Activated CD8-positive, alpha-beta T cell treated with anti-CD3 and anti-CD28 coated beads, Interleukin-2, amount 10 ng/mL, durations not matched to agents 7 days and 5 days (primary cell): ENCODE measurements at regions not wholly inside any gene's neighbourhood (a gene's known extent, or its start where the extent isn't known, plus 50 kb on each side); places are given as distances from the start of the nearest gene placed in this dataset.

Source experiments
- ATAC-seq: fragments of 150-1000 bp; cut with Tn5 transposase; one replicate; pipeline ENCODE4 v1.10.0; 2021; ENCODE audit warnings: moderate library complexity
- CTCF ChIA-PET: fragments of 350-600 bp; sonication (Branson Sonifier 250); formaldehyde crosslinking; loops from one replicate; lab custom pipeline; 2021; ENCODE audit warnings: antibody characterized with exemption; lab: Charles Lee
- POLR2A ChIA-PET: fragments of 350-600 bp; sonication (Branson Sonifier 250); formaldehyde crosslinking; loops from one replicate; lab custom pipeline; 2021; ENCODE audit warnings: antibody characterized with exemption; lab: Charles Lee
- DNase-seq: peaks from one replicate; pipeline ENCODE4 v3.0.0-alpha.2; 2020
- H3K27ac Mint-ChIP-seq: one replicate; pipeline ENCODE4 v1.8.0; 2021; ENCODE audit warnings: mild to moderate bottlenecking, mixed read lengths
- H3K27me3 Mint-ChIP-seq: one replicate; pipeline ENCODE4 v1.8.0; 2021; ENCODE audit warnings: low read depth, mixed read lengths
- H3K36me3 Mint-ChIP-seq: one replicate; pipeline ENCODE4 v1.8.0; 2021; ENCODE audit warnings: low read depth, mixed read lengths
- H3K4me1 Mint-ChIP-seq: one replicate; pipeline ENCODE4 v1.8.0; 2021; ENCODE audit warnings: low read depth, mixed read lengths
- H3K4me3 Mint-ChIP-seq: one replicate; pipeline ENCODE4 v1.8.0; 2021; ENCODE audit warnings: mild to moderate bottlenecking, mixed read lengths
- H3K9me3 Mint-ChIP-seq: one replicate; pipeline ENCODE4 v1.8.0; 2022; ENCODE audit warnings: mixed read lengths; ENCODE audit not compliant: insufficient read depth

DNA sequence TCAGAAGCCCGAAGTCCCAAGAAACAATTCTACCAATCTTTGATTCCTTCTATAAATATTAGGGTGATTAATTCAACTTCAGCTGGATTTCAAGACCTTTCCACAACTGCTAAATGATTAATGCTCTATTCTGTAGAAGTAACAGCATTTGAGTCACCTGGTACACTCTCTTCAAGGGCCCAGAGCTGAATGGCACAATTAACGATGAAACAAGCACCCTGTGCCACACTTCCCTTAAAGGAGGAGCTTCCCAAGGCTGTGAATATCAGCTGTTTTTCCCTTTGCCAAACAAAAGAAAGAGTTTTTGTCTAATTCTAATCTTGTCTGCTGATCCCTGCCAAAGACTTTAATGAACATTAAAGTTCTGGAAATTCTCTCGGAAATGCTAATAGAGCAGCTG is 56.0 kb downstream of the BOD1L2 start:
- no peak overlapping the region for H3K27ac Mint-ChIP-seq
- ChIA-PET CTCF (no interaction called here), POLR2A (no interaction called here)
- ATAC-seq (no peak), DNase-seq (no peak)
- H3K4me1 Mint-ChIP-seq, result peaks cover under 1% of the 10 kb centered on the region
- no peaks in the 10 kb centered on the region for H3K36me3 Mint-ChIP-seq
- peaks cover 6% of the 10 kb centered on the region for H3K27me3 Mint-ChIP-seq
- no peak overlapping the region for H3K4me3 Mint-ChIP-seq
- no peaks in the 10 kb centered on the region for H3K9me3 Mint-ChIP-seq

DNA sequence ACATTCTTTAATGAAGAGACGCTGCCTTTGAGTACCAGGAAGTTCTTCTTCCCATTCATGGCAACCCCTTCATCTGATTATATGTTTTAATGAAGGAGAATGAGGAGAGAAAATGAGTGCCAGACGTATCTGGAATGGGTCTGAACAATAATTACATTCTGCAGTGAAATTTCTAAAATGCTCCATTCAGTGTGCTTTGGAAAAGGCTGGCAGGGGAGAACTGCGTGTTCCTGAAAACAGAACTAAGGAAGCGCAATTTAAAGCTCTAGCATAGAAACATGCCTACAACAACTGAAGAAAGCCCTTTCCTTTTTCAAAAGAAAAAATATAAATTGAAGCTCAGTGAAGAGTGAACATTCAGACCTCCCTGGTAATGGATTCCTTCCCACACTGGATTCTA is 58.8 kb downstream of the BOD1L2 start:
- Mint-ChIP-seq H3K4me3 (no peak overlapping the region), H3K36me3 (no peaks in the 10 kb centered on the region), H3K27ac (no peak overlapping the region), H3K27me3 (peaks cover 8% of the 10 kb centered on the region), H3K4me1 (peaks cover 16% of the 10 kb centered on the region), H3K9me3 (no peaks in the 10 kb centered on the region)
- no peak for ATAC-seq
- ChIA-PET POLR2A (no interaction called here), CTCF (no interaction called here)
- DNase-seq, result no peak

DNA sequence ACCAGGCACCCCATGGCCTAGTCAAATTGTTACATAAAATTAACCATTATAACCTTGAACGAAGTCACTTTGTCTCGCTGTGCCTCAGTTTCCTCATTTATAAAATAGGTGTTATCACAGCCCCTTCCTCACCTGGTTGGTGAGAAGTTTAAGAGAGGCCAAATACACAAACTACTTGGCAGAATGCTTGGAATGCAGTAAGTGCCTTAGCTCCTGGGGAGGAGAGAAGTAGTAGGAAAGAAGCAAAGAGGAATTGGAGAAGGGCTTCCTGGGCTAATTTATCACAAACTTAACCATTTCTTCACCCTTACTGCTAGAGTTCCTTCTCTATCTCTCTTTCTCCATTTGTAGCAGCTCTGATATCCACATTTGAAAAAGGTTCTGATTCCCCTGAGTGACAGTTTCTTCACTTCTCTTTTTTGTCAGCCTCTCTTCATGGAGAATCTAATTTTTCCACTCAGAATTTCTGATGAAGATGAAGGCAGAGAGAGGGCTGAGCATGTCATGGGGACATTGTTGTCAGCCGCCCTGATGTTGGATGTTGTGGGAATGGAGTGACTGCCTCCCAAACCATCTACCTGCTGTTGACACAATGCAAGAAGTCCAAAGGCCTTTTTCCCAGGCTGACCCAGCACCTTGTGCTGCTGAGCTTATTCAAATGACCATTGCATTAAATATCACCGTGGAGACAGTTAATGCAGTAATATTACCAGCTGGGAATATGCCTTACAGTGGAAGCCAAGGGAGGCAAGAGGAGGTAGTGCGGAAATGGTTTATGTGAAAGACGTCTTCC is 60.4 kb downstream of the BOD1L2 start:
- CTCF ChIA-PET, result no interaction called here

DNA sequence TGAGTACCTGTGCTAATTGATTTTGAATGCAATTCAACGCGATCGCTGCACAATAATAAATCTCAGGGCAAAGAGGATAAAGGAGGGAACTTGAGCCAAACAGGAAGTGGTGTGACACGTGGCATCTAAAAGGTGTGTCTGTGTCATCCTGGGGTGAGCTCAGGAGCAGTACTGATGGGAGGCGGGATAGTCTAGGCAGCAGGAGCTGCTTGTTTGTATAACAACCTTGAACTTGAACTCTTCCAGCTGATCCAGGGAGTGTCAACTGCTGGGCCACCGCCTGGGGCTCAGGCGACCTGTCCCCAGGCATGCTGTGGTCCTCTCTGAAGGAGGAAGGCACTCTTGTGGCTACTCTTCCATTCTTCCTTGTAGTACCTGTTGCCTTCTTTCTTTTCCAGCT is 61.2 kb downstream of the BOD1L2 start:
- Mint-ChIP-seq H3K9me3 (no peaks in the 10 kb centered on the region), H3K27ac (no peak overlapping the region), H3K36me3 (no peaks in the 10 kb centered on the region), H3K4me3 (no peak overlapping the region), H3K27me3 (peaks cover 18% of the 10 kb centered on the region), H3K4me1 (peaks cover 16% of the 10 kb centered on the region)
- no peak for DNase-seq
- POLR2A ChIA-PET, result no interaction called here
- ATAC-seq, result no peak
- CTCF ChIA-PET, result no interaction called here

More for the DNA sequence above, 60.4 kb downstream of the BOD1L2 start:
- ATAC-seq (no peak), DNase-seq (no peak)
- H3K4me1 Mint-ChIP-seq, result peaks cover 16% of the 10 kb centered on the region
- no peaks in the 10 kb centered on the region for H3K9me3 Mint-ChIP-seq
- no peaks in the 10 kb centered on the region for H3K36me3 Mint-ChIP-seq
- H3K27me3 Mint-ChIP-seq, result peaks cover 17% of the 10 kb centered on the region
- no peak overlapping the region for H3K4me3 Mint-ChIP-seq
- H3K27ac Mint-ChIP-seq, result no peak overlapping the region
- POLR2A ChIA-PET, result no interaction called here

DNA sequence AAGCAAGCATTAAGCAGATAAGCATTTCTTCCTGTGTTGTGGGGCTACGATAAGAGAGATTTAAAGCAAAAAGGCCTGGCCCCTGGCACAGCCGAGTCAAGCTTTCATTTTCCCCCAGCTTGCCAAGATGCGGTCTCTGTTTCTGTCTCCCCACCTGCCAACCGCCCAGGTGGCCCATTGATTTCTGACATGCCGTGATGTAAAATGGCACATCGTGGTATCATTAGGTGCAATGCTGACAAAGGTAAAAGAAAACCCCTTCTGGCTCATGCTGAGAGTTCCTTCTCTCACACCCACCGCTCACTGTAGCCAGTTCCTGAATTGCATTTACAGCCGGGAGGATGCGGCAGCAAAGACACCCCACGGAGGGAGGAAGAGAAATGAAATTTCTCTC is 62.8 kb downstream of the BOD1L2 start:
- Mint-ChIP-seq H3K27ac (no peak overlapping the region), H3K36me3 (no peaks in the 10 kb centered on the region), H3K27me3 (peaks cover 18% of the 10 kb centered on the region), H3K9me3 (no peaks in the 10 kb centered on the region), H3K4me1 (peaks cover 16% of the 10 kb centered on the region), H3K4me3 (peak overlapping the region; percentile 55)
- ChIA-PET POLR2A (interaction anchor here (0.8 kb wide), 1 partner anchor 11 kb away, joined by 4 read pairs; no protein-coding TSS in a partner anchor), CTCF (no interaction called here)
- peak; percentile 33 for ATAC-seq
- DNase-seq, result no peak

DNA sequence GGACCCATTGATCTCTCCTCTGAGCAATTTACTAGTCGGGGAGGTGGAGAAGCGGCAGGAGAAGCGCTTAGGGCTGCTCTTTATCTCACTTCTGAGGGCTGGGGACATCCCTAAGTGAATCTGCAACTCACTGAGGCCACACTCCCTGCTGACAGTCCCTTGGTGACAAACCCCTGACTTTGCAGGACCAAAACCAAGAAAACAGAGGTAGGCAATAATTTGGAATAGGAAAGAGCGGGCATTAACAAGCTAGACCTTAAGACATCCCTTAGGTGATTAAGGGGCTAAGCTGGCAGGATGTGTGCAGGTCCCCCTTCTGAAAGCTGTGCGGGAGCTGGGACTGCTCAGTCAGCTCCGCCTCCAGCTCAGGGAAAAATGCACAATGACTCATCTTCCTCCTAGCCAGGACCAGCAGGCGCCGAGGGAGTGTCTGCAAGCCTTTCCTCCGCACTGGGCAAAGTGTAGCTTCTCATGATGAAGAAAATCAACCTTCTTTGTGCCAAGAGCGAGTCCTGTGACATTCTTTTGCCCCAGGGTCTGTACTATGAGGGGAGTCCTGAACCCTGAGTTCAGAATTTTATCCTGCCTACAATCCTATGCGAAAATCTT is 63.3 kb downstream of the BOD1L2 start:
- Mint-ChIP-seq H3K4me1 (peaks cover 16% of the 10 kb centered on the region), H3K27ac (no peak overlapping the region), H3K27me3 (peaks cover 21% of the 10 kb centered on the region), H3K9me3 (no peaks in the 10 kb centered on the region), H3K4me3 (peak overlapping the region; percentile 55), H3K36me3 (no peaks in the 10 kb centered on the region)
- ATAC-seq (peak; percentile 39), DNase-seq (no peak)
- ChIA-PET CTCF (no interaction called here), POLR2A (interaction anchor here (0.8 kb wide), 1 partner anchor 11 kb away, joined by 4 read pairs; no protein-coding TSS in a partner anchor)

DNA sequence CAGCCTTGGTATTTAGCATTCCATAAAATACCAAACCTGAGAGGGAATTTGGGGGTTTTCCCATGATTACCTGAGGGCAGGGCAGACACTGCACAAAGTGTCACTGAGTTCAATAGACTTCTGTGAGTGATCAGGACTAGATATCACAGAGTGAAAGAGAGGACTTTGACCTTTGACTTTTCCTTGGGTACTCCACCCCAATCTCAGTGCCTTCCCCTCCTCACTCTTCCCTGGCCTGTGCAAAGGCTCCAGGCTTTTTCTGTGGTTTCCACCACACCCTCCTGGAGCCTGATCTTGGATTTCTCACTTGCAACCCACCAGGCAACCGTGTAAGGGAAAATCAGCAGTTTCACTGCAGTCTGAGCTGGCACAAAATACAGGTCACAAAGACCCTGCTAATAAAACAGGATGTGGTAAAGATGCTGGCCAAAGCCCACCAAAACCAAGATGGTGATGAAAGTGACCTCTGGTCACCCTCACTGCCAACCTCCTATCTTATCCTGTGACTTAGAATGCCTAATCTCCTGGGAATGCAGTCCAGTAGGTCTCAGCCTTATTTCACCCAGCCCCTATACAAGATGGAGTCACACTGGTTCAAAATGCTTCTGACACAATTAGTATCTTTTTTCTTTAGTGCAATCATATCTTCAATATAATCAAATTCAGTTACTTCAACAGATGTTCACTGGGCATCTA is 64.0 kb downstream of the BOD1L2 start:
- no peak for DNase-seq
- peaks cover 21% of the 10 kb centered on the region for H3K27me3 Mint-ChIP-seq
- no peak overlapping the region for H3K27ac Mint-ChIP-seq
- ChIA-PET POLR2A (interaction anchor here (0.8 kb wide), 1 partner anchor 10 kb away, joined by 4 read pairs; no protein-coding TSS in a partner anchor), CTCF (no interaction called here)
- no peak for ATAC-seq
- H3K4me1 Mint-ChIP-seq, result peaks cover 16% of the 10 kb centered on the region
- no peaks in the 10 kb centered on the region for H3K36me3 Mint-ChIP-seq
- H3K4me3 Mint-ChIP-seq, result no peak overlapping the region
- H3K9me3 Mint-ChIP-seq, result no peaks in the 10 kb centered on the region

DNA sequence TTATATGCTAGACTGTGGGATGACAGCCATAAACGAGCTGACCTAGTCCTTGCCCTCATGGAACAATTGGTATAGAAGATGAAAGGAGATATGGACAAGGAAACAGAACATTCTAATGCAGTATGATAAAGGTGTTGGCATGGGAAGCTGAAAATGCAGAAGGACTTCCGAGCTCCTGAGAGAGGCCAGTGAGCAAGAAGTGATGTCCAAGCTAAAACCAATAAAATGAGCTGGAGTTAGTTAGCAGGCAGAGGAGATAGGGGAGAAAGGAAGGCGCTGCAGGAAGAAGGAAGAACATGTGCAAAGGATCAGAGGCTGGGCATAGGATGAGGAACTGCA is 64.5 kb downstream of the BOD1L2 start:
- ATAC-seq (no peak), DNase-seq (no peak)
- Mint-ChIP-seq H3K9me3 (no peaks in the 10 kb centered on the region), H3K27me3 (peaks cover 21% of the 10 kb centered on the region), H3K4me1 (peaks cover 16% of the 10 kb centered on the region), H3K4me3 (no peak overlapping the region), H3K36me3 (no peaks in the 10 kb centered on the region), H3K27ac (no peak overlapping the region)
- ChIA-PET POLR2A (no interaction called here), CTCF (no interaction called here)

DNA sequence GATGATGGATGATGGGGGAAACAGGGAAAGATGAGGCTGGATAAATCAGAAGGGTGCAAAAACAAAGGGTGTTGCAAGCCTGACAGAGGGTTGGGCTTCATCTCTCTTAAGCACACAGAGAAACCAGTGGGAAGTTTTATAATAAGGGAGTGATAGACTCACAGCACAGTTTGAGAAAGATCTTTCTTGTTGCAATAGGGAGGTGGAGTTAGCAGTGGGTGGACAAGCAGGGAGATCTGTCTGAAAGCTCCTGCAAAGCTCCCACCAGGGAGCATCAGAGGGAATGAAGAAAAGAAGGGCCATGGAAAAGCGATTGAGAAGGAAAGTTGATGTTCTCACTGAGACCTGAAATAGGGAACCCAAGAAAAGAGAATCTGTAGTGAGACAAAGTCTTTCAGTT is 64.9 kb downstream of the BOD1L2 start:
- no peaks in the 10 kb centered on the region for H3K9me3 Mint-ChIP-seq
- ChIA-PET POLR2A (no interaction called here), CTCF (no interaction called here)
- H3K4me1 Mint-ChIP-seq, result peaks cover 16% of the 10 kb centered on the region
- H3K27ac Mint-ChIP-seq, result no peak overlapping the region
- H3K36me3 Mint-ChIP-seq, result no peaks in the 10 kb centered on the region
- H3K4me3 Mint-ChIP-seq, result no peak overlapping the region
- peaks cover 21% of the 10 kb centered on the region for H3K27me3 Mint-ChIP-seq
- ATAC-seq (no peak), DNase-seq (no peak)

DNA sequence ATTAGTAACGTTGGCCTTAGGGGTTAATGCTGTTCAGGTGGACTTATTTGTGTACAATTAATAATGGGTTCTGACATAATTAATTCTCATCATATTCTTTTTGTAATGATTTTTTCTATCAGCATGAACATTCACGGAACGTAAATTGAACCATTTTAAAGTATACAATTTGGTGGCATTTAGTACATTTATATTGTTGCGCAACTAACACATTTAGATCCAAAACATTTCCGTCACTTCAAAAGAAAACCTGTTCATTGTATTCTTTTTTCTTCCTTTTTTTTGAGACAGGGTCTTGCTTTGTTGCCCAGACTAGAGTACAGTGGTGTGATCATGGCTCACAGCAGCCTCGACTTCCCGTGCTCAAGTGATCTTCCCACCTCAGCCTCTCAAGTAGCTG is 65.8 kb downstream of the BOD1L2 start:
- no peak overlapping the region for H3K4me3 Mint-ChIP-seq
- CTCF ChIA-PET, result no interaction called here
- POLR2A ChIA-PET, result no interaction called here
- H3K36me3 Mint-ChIP-seq, result no peaks in the 10 kb centered on the region
- peaks cover 16% of the 10 kb centered on the region for H3K4me1 Mint-ChIP-seq
- peaks cover 21% of the 10 kb centered on the region for H3K27me3 Mint-ChIP-seq
- H3K27ac Mint-ChIP-seq, result no peak overlapping the region
- DNase-seq (no peak), ATAC-seq (no peak)
- no peaks in the 10 kb centered on the region for H3K9me3 Mint-ChIP-seq

DNA sequence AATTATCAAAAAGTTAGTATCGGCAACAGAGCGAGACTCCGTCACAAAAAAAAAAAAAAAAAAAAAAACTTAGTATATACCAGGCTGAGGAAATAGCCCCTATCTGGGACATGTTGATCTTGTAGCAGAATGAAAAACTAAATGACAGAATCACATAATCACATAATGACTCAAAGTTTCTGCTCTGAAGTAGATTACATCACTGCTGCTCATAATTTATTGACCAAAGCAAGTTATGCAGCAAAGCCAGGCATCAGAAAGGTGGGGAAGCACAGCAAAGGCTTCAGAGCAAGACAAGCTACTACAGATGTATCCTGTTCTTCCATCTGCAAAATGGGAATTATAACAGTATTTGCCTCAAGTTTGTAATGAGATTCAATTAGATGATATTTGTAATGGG is 68.1 kb downstream of the BOD1L2 start:
- Mint-ChIP-seq H3K27me3 (peaks cover 13% of the 10 kb centered on the region), H3K4me1 (peaks cover 3% of the 10 kb centered on the region), H3K27ac (no peak overlapping the region), H3K4me3 (no peak overlapping the region), H3K36me3 (no peaks in the 10 kb centered on the region), H3K9me3 (no peaks in the 10 kb centered on the region)
- ChIA-PET POLR2A (no interaction called here), CTCF (no interaction called here)
- no peak for DNase-seq
- no peak for ATAC-seq

DNA sequence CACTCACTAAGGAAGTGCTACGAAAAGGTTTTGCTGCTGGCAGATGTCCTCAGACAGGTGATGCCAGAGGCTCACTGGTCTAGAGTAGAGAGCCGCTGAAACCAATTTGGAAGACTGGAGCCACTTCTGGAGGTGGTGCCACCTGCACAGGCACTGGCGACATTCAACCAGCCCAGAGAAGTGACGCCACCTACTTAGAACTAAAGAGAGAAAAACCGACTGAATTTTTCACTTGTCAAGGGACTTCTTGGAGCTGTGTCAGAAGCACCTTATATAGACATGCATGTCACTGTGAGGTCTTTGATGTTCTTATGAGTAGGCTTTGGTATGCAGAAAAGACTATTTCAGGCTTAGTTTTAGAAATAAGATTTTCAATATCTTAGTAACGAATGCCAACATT is 71.4 kb downstream of the BOD1L2 start:
- Mint-ChIP-seq H3K4me3 (no peak overlapping the region), H3K4me1 (no peaks in the 10 kb centered on the region), H3K27me3 (peaks cover 10% of the 10 kb centered on the region), H3K27ac (no peak overlapping the region), H3K36me3 (no peaks in the 10 kb centered on the region), H3K9me3 (no peaks in the 10 kb centered on the region)
- ATAC-seq (no peak), DNase-seq (no peak)
- ChIA-PET CTCF (no interaction called here), POLR2A (no interaction called here)
